ENCODE measurements at regions not wholly inside any gene's neighbourhood (a gene's known extent, or its start where the extent isn't known, plus 50 kb on each side); places are given as distances from the start of the nearest gene placed in this dataset.

GRCh38 chr6:145292066-145292465 lies 443.3 kb downstream of the EPM2A start:
- intact Hi-C loops (cut with DNase I) = no loop called here
- no peak for ATAC-seq
- H3K27ac ChIP-seq = no peak overlapping the region
- H3K27me3 ChIP-seq = no peaks in the 10 kb centered on the region
- 78 to 82% methylated on average over 2 of the region's 2 CpGs for WGBS, 2 donors
- TF ChIP-seq CTCF (IDR thresholded peaks at IDR 0.05) = no peak
- no peaks in the 10 kb centered on the region for H3K36me3 ChIP-seq
- H3K4me1 ChIP-seq = no peaks in the 10 kb centered on the region
- no peaks in the 10 kb centered on the region for H3K9me3 ChIP-seq
- no peak for DNase-seq
- no peak for FAIRE-seq
- H3K4me3 ChIP-seq = no peak overlapping the region

- Histone ChIP-seq H3K9me3 (no peaks in the 10 kb centered on the region), H3K4me3 (no peak overlapping the region), H3K27ac (no peak overlapping the region), H3K36me3 (no peaks in the 10 kb centered on the region), H3K4me1 (no peaks in the 10 kb centered on the region), H3K27me3 (no peaks in the 10 kb centered on the region)
- intact Hi-C loops (cut with DNase I) = no loop called here
- 60 to 66% methylated on average over 4 of the region's 4 CpGs for WGBS, 2 donors
- DNase-seq = no peak
- no peak for ATAC-seq
- FAIRE-seq = no peak
- TF ChIP-seq CTCF (IDR thresholded peaks at IDR 0.05) = no peak
Observed at GRCh38 chr6:145294942-145295341, 440.4 kb downstream of the EPM2A start.

GRCh38 chr6:145295746-145296145 lies 439.6 kb downstream of the EPM2A start:
- no peak for TF ChIP-seq CTCF (IDR thresholded peaks at IDR 0.05)
- H3K4me1 ChIP-seq = no peaks in the 10 kb centered on the region
- no peak overlapping the region for H3K4me3 ChIP-seq
- ATAC-seq (no peak), DNase-seq (no peak), FAIRE-seq (no peak)
- WGBS, 2 donors = 82 to 94% methylated on average over 2 of the region's 2 CpGs
- H3K36me3 ChIP-seq = no peaks in the 10 kb centered on the region
- H3K9me3 ChIP-seq = no peaks in the 10 kb centered on the region
- no peaks in the 10 kb centered on the region for H3K27me3 ChIP-seq
- H3K27ac ChIP-seq = no peak overlapping the region
- intact Hi-C loops (cut with DNase I) = no loop called here

- H3K4me3 ChIP-seq = no peak overlapping the region
- no peak overlapping the region for H3K27ac ChIP-seq
- intact Hi-C loops (cut with DNase I) = no loop called here
Observed at GRCh38 chr6:145305670-145306069, 429.6 kb downstream of the EPM2A start.

GRCh38 chr6:145306489-145306888 lies 428.8 kb downstream of the EPM2A start:
- FAIRE-seq = no peak
- no peak for DNase-seq
- no peaks in the 10 kb centered on the region for H3K36me3 ChIP-seq
- ATAC-seq = peak in 1 of 4 donors; percentile 35
- intact Hi-C loops (cut with DNase I) = no loop called here
- H3K9me3 ChIP-seq = no peaks in the 10 kb centered on the region
- H3K4me1 ChIP-seq = no peaks in the 10 kb centered on the region
- WGBS, 2 donors = 67 to 77% methylated on average over 5 of the region's 5 CpGs
- no peak overlapping the region for H3K4me3 ChIP-seq
- no peaks in the 10 kb centered on the region for H3K27me3 ChIP-seq
- TF ChIP-seq CTCF (IDR thresholded peaks at IDR 0.05) = no peak
- H3K27ac ChIP-seq = no peak overlapping the region

More at GRCh38 chr6:145305670-145306069, 429.6 kb downstream of the EPM2A start:
- no peaks in the 10 kb centered on the region for H3K36me3 ChIP-seq
- no peaks in the 10 kb centered on the region for H3K27me3 ChIP-seq
- FAIRE-seq (no peak), ATAC-seq (no peak), DNase-seq (no peak)
- WGBS, 2 donors = 90 to 95% methylated on average over 1 of the region's 1 CpG
- no peaks in the 10 kb centered on the region for H3K9me3 ChIP-seq
- H3K4me1 ChIP-seq = no peaks in the 10 kb centered on the region
- TF ChIP-seq CTCF (IDR thresholded peaks at IDR 0.05) = no peak
